Keratinocyte (primary cell): ENCODE measurements at regions not wholly inside any gene's neighbourhood (a gene's known extent, or its start where the extent isn't known, plus 50 kb on each side); places are given as distances from the start of the nearest gene placed in this dataset.
"Not testable (repeated sequence)": the region's sequence is repeated elsewhere in the genome, so short reads cannot be mapped to it uniquely, and the experiment has no call there.

Experiments used
- DNase-seq: peaks from one replicate; pipeline ENCODE4 v3.0.0-alpha.2; 2011; ENCODE audit warnings: low read depth, missing footprints, low spot score
- FAIRE-seq: peaks from 2 replicates; lab custom pipeline; 2011; peaks lifted over from hg19 to GRCh38; lab: Jason Lieb, UNC
- H2AFZ ChIP-seq: 2 replicates; pipeline ENCODE4 v1.6.0; 2012; ENCODE audit warnings: low read length, control low read depth, inconsistent platforms; ENCODE audit not compliant: control insufficient read depth
- H3K27ac ChIP-seq: 2 replicates; pipeline ENCODE4 v1.5.1; 2011; ENCODE audit warnings: low read length; ENCODE audit not compliant: control insufficient read depth, insufficient read depth
- H3K27me3 ChIP-seq: 3 replicates; pipeline ENCODE4 v1.6.0; 2011; ENCODE audit warnings: low read length; ENCODE audit not compliant: control insufficient read depth, insufficient read depth; ENCODE audit errors: extremely low read depth
- H3K36me3 ChIP-seq, 2 experiments: 2 replicates in 1 of 2; 3 replicates in 1 of 2; pipeline ENCODE4 v1.5.1; 2011; ENCODE audit warnings: low read length in 2 of 2, mild to moderate bottlenecking in 1 of 2; ENCODE audit not compliant: control insufficient read depth in 2 of 2, insufficient read depth in 2 of 2; ENCODE audit errors: extremely low read depth in 1 of 2
- H3K4me1 ChIP-seq: 3 replicates; pipeline ENCODE4 v1.5.1; 2011; ENCODE audit warnings: low read length; ENCODE audit not compliant: control insufficient read depth, insufficient read depth; ENCODE audit errors: extremely low read depth
- H3K4me2 ChIP-seq: 3 replicates; pipeline ENCODE4 v1.6.0; 2011; ENCODE audit warnings: low read depth, low read length; ENCODE audit not compliant: control insufficient read depth, insufficient read depth; ENCODE audit errors: extremely low read depth
- H3K4me3 ChIP-seq, 3 experiments: fragments of 200-600 bp in 1 of 3; sonication (generic) in 1 of 3; 2 replicates in 2 of 3; 3 replicates in 1 of 3; pipeline ENCODE4 v1.5.1; 2011 to 2016; ENCODE audit warnings: low read length in 3 of 3, mild to moderate bottlenecking in 3 of 3, control low read depth in 2 of 3, inconsistent platforms in 1 of 3, low read depth in 1 of 3, mixed read lengths in 1 of 3, mixed run types in 1 of 3, moderate library complexity in 1 of 3; ENCODE audit not compliant: control insufficient read depth in 2 of 3, insufficient read depth in 2 of 3; ENCODE audit errors: extremely low read depth in 1 of 3
- H3K79me2 ChIP-seq: 2 replicates; pipeline ENCODE4 v1.6.0; 2012; ENCODE audit warnings: low read length; ENCODE audit not compliant: control insufficient read depth, insufficient read depth
- H3K9ac ChIP-seq: 3 replicates; pipeline ENCODE4 v1.6.0; 2011; ENCODE audit warnings: low read length; ENCODE audit not compliant: control insufficient read depth, insufficient read depth; ENCODE audit errors: extremely low read depth
- H3K9me1 ChIP-seq: 3 replicates; pipeline ENCODE4 v1.6.0; 2011; ENCODE audit warnings: low read length; ENCODE audit not compliant: control insufficient read depth, insufficient read depth; ENCODE audit errors: extremely low read depth
- H3K9me3 ChIP-seq: 2 replicates; pipeline ENCODE4 v1.5.1; 2012; ENCODE audit warnings: low read depth, low read length; ENCODE audit not compliant: control insufficient read depth
- H4K20me1 ChIP-seq: 3 replicates; pipeline ENCODE4 v1.6.0; 2011; ENCODE audit warnings: low read length; ENCODE audit not compliant: control insufficient read depth, insufficient read depth; ENCODE audit errors: extremely low read depth
- CTCF ChIP-seq, 3 experiments: IDR thresholded peaks in 1 of 3; conservative IDR thresholded peaks in 1 of 3; optimal IDR thresholded peaks in 1 of 3; 2 replicates in 2 of 3; 3 replicates in 1 of 3; pipeline versions ENCODE3 to v1.5.1; 2011; ENCODE audit warnings: low read length in 3 of 3, mild to moderate bottlenecking in 3 of 3, moderate library complexity in 2 of 3, control low read depth in 1 of 3, inconsistent platforms in 1 of 3; ENCODE audit not compliant: insufficient read depth in 2 of 3; ENCODE audit errors: extremely low read depth in 1 of 3
- EZH2 ChIP-seq: IDR thresholded peaks from one replicate; pipeline ENCODE4 v1.6.1; 2012; ENCODE audit warnings: inconsistent platforms, mild to moderate bottlenecking, low read length, moderate library complexity
- dilution Hi-C: fragments of 300-500 bp; cut with MboI; formaldehyde crosslinking; loops from one replicate; pipeline ENCODE4 v1.7.0; 2020; ENCODE audit warnings: low sequenced_read_pairs; ENCODE audit not compliant: extremely low pct_ligation_motif_present

- H3K79me2 ChIP-seq: no peaks in the 10 kb centered on the region
- H4K20me1 ChIP-seq: no peaks in the 10 kb centered on the region
- no peak overlapping the region for H2AFZ ChIP-seq
- no peaks in the 10 kb centered on the region for H3K9me3 ChIP-seq
- TF ChIP-seq EZH2: no peak
- no peak for TF ChIP-seq CTCF (optimal IDR thresholded peaks at IDR 0.05 in 1 of 3, IDR thresholded peaks at IDR 0.05 in 1 of 3, conservative IDR thresholded peaks at IDR 0.05 in 1 of 3; ENCODE audit: extremely low read depth in 1 of 3, insufficient read depth in 2 of 3, low read length in 3 of 3)
- H3K36me3 ChIP-seq: no peaks in the 10 kb centered on the region
- no peaks in the 10 kb centered on the region for H3K9me1 ChIP-seq
- no peaks in the 10 kb centered on the region for H3K27me3 ChIP-seq
- H3K4me2 ChIP-seq: no peak overlapping the region
- dilution Hi-C loops: no loop called here
- no peak overlapping the region for H3K9ac ChIP-seq
- H3K27ac ChIP-seq: no peak overlapping the region
- H3K4me3 ChIP-seq: no peak overlapping the region
- FAIRE-seq: no peak
- H3K4me1 ChIP-seq: no peaks in the 10 kb centered on the region
- no peak for DNase-seq
Measured at GRCh38 chr18:11458447-11458846, 150.9 kb upstream of the SLC35G4 start.

DNA sequence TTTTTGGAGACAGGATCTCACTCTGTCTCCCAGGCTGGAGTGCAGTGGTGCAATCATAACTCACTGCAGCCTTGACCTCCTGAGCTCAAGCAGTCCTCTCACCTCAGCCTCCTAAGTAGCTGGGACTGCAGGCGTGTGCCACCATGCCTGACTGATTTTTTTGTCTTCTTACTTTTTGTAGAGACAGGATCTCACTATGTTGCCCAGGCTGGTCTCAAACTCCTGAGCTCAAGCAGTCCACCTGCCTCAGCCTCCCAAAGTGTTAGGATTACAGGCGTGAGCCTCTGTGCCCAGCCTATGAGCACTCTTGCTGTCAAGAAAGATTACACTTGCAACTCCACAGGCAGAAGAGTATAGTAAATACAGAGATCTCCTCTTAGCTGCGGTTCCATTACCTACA is 151.5 kb upstream of the SLC35G4 start:
- H3K9me1 ChIP-seq, H3K9me3 ChIP-seq, H3K4me1 ChIP-seq, H3K27me3 ChIP-seq, FAIRE-seq, dilution Hi-C loops, H3K36me3 ChIP-seq, H3K4me3 ChIP-seq, H3K27ac ChIP-seq, H4K20me1 ChIP-seq, H3K9ac ChIP-seq, H3K4me2 ChIP-seq, H2AFZ ChIP-seq, DNase-seq, H3K79me2 ChIP-seq: not testable (repeated sequence)

DNA sequence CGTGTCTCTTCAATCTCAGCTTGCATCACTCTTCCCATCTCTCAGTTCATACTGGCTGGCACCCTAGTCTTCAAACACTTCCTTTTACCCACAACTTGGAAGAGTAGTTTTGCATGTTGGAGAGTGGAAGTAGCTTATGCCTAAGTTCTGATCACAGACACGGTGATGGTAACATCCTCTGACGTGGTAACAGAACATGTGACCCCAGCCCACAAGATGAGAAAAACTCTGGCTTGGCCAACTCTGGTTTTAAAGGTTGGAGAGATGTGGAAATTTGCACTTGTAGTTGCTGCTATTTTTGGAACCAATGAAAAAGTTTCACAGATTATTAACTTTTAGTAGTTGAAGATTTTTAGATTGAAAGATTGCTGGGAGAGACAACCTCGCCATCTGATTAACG is 155.4 kb upstream of the SLC35G4 start:
- H3K9me3 ChIP-seq: no peaks in the 10 kb centered on the region
- no peak overlapping the region for H3K27ac ChIP-seq
- H3K4me3 ChIP-seq: no peak overlapping the region
- dilution Hi-C loops: no loop called here
- H3K9ac ChIP-seq: no peak overlapping the region
- H3K27me3 ChIP-seq: no peaks in the 10 kb centered on the region
- no peaks in the 10 kb centered on the region for H3K79me2 ChIP-seq
- H3K4me1 ChIP-seq: no peaks in the 10 kb centered on the region
- TF ChIP-seq EZH2: no peak
- no peak for TF ChIP-seq CTCF (optimal IDR thresholded peaks at IDR 0.05 in 1 of 3, IDR thresholded peaks at IDR 0.05 in 1 of 3, conservative IDR thresholded peaks at IDR 0.05 in 1 of 3; ENCODE audit: extremely low read depth in 1 of 3, insufficient read depth in 2 of 3, low read length in 3 of 3)
- DNase-seq: no peak
- no peak overlapping the region for H2AFZ ChIP-seq
- H3K36me3 ChIP-seq: no peaks in the 10 kb centered on the region
- FAIRE-seq: no peak
- H4K20me1 ChIP-seq: no peaks in the 10 kb centered on the region
- no peak overlapping the region for H3K4me2 ChIP-seq
- H3K9me1 ChIP-seq: no peaks in the 10 kb centered on the region

DNA sequence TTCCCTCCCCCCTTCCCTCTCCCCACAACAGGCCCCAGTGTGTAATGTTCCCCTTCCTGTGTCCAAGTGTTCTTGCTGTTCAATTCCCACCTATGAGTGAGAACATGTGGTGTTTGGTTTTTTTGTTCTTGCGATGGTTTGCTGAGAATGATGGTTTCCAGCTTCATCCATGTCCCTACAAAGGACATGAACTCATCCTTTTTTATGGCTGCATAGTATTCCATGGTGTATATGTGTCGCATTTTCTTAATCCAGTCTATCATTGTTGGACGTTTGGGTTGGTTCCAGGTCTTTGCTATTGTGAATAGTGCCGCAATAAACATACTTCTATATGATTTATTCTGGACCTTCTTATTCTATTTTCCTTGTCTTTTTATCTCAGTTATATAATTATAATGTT is 165.2 kb upstream of the SLC35G4 start:
- H3K36me3 ChIP-seq, H4K20me1 ChIP-seq, H3K4me2 ChIP-seq, H3K4me1 ChIP-seq, DNase-seq, dilution Hi-C loops, H3K9ac ChIP-seq, H3K9me1 ChIP-seq, H3K27ac ChIP-seq, H2AFZ ChIP-seq, FAIRE-seq, H3K4me3 ChIP-seq, H3K27me3 ChIP-seq, H3K79me2 ChIP-seq, H3K9me3 ChIP-seq: not testable (repeated sequence)
